ENCODE measurements at regions not wholly inside any gene's neighbourhood (a gene's known extent, or its start where the extent isn't known, plus 50 kb on each side); places are given as distances from the start of the nearest gene placed in this dataset.

GRCh38 chr16:51573191-51573590, 422.1 kb upstream of the SALL1 start:
- Mint-ChIP-seq H3K4me1 (no peaks in the 10 kb centered on the region), H3K4me3 (no peak overlapping the region), H3K27ac (no peak overlapping the region), H3K36me3 (no peaks in the 10 kb centered on the region), H3K9me3 (peaks cover 5% of the 10 kb centered on the region)
- no peak for DNase-seq (ENCODE audit: low spot score in 2 of 2)
- ATAC-seq = no peak

GRCh38 chr16:51569203-51569931, 418.3 kb upstream of the SALL1 start:
- H3K27ac Mint-ChIP-seq = no peak overlapping the region
- H3K4me3 Mint-ChIP-seq = no peak overlapping the region
- no peaks in the 10 kb centered on the region for H3K4me1 Mint-ChIP-seq
- no peak for DNase-seq (ENCODE audit: low spot score in 2 of 2)
- H3K9me3 Mint-ChIP-seq = peaks cover 9% of the 10 kb centered on the region
- H3K36me3 Mint-ChIP-seq = no peaks in the 10 kb centered on the region
- ATAC-seq = no peak

- Mint-ChIP-seq H3K9me3 (peaks cover 9% of the 10 kb centered on the region), H3K4me1 (no peaks in the 10 kb centered on the region), H3K4me3 (no peak overlapping the region), H3K36me3 (no peaks in the 10 kb centered on the region), H3K27ac (no peak overlapping the region)
- DNase-seq (ENCODE audit: low spot score in 2 of 2) = no peak
- ATAC-seq = no peak
These were observed 416.8 kb upstream of the SALL1 start for GRCh38 chr16:51567911-51568310.

DNA sequence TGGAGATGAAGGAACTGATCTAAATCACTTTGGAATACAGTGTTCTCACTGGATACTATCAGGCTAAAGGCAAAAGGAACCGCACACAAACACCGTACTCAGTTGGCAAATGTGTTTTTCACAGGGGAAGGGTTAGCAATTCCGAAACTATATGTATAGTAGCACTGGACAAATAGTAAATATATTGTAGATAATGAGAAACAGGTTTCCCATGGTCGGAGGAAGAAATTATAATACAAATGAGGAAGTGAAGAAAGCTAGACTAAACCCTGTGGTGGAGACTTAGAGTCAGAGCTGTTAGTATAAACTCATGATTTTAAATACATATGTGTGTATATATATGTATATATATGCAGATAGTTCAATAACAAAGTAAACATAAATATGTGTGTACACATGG, 414.1 kb upstream of the SALL1 start:
- ATAC-seq (no peak), DNase-seq (ENCODE audit: low spot score in 2 of 2) (no peak)
- Mint-ChIP-seq H3K27ac (no peak overlapping the region), H3K9me3 (peaks cover 13% of the 10 kb centered on the region), H3K36me3 (no peaks in the 10 kb centered on the region), H3K4me1 (no peaks in the 10 kb centered on the region), H3K4me3 (no peak overlapping the region)

DNA sequence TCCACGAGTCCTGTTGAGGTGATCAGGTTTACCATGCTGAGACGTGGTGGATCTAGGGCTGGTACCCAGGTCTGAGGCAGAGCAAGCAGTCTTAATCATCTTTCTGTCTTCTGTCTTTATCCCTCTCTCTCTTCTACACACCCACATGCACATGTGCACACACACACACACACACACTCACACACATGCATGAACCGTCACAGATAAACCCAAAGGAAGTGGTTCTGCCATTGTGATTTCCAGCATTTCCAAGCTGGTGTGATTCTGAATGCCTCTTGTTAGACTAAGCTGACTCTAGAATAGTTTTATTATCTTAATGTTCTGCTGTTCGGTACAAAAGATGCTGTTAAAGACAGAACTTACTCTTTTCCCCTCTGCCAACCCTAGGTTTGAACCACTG, 411.8 kb upstream of the SALL1 start:
- DNase-seq (ENCODE audit: low spot score in 2 of 2) (no peak), ATAC-seq (no peak)
- no peaks in the 10 kb centered on the region for H3K36me3 Mint-ChIP-seq
- no peaks in the 10 kb centered on the region for H3K4me1 Mint-ChIP-seq
- peaks cover 21% of the 10 kb centered on the region for H3K9me3 Mint-ChIP-seq
- H3K27ac Mint-ChIP-seq = no peak overlapping the region
- H3K4me3 Mint-ChIP-seq = no peak overlapping the region

DNA sequence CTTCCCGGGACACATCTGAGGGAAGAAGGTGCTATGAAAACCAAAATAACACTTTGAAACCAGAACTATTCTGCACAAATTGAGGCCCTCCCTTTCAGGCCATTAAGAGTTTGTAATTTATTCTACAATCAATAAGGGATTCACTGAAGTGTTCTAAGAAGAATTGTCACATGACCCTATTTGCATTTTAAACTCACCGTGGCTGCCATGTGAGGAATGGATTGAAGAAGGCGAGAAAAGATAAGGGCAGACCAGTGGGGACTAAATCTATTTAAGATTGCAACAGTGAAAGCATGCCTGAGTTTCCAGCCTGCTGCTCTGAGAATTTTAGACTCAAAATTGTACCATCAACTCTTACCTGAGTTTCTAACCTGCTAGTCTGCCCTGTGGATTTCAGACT, 408.8 kb upstream of the SALL1 start:
- no peaks in the 10 kb centered on the region for H3K36me3 Mint-ChIP-seq
- DNase-seq (ENCODE audit: low spot score in 2 of 2) = no peak
- no peaks in the 10 kb centered on the region for H3K4me1 Mint-ChIP-seq
- ATAC-seq = no peak
- H3K27ac Mint-ChIP-seq = no peak overlapping the region
- no peak overlapping the region for H3K4me3 Mint-ChIP-seq
- peaks cover 19% of the 10 kb centered on the region for H3K9me3 Mint-ChIP-seq

DNA sequence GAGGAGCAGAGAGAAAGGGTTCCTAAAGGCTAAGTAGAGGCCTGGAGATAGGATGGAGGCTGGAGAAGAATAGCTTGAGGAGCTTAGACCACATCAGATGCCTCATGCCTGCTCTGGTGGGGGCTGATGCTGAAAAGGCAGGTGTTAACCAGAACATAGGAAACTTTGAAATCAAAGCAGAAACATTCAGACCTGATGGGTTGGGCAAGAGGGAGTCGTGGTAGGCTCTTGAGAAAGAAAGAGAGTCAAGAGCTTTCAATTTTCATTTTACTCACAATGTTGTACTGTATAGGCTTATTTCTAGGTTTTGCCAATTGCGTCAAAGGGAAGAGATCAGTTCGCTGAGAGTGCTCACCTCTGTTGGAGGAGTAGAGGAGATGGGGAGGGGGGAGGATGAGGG, 406.6 kb upstream of the SALL1 start:
- DNase-seq (ENCODE audit: low spot score in 2 of 2) (no peak), ATAC-seq (no peak)
- no peaks in the 10 kb centered on the region for H3K36me3 Mint-ChIP-seq
- H3K27ac Mint-ChIP-seq = no peak overlapping the region
- H3K4me1 Mint-ChIP-seq = no peaks in the 10 kb centered on the region
- peaks cover 22% of the 10 kb centered on the region for H3K9me3 Mint-ChIP-seq
- H3K4me3 Mint-ChIP-seq = no peak overlapping the region

- Mint-ChIP-seq H3K27ac (no peak overlapping the region), H3K9me3 (peaks cover 22% of the 10 kb centered on the region), H3K4me1 (no peaks in the 10 kb centered on the region), H3K36me3 (no peaks in the 10 kb centered on the region), H3K4me3 (no peak overlapping the region)
- ATAC-seq = no peak
- no peak for DNase-seq (ENCODE audit: low spot score in 2 of 2)
These were observed 405.7 kb upstream of the SALL1 start for GRCh38 chr16:51556694-51557340.

- H3K27ac Mint-ChIP-seq = no peak overlapping the region
- no peaks in the 10 kb centered on the region for H3K4me1 Mint-ChIP-seq
- no peak for ATAC-seq
- no peak overlapping the region for H3K4me3 Mint-ChIP-seq
- no peaks in the 10 kb centered on the region for H3K36me3 Mint-ChIP-seq
- no peak for DNase-seq (ENCODE audit: low spot score in 2 of 2)
- peaks cover 24% of the 10 kb centered on the region for H3K9me3 Mint-ChIP-seq
These were observed 402.8 kb upstream of the SALL1 start for GRCh38 chr16:51553910-51554309.

DNA sequence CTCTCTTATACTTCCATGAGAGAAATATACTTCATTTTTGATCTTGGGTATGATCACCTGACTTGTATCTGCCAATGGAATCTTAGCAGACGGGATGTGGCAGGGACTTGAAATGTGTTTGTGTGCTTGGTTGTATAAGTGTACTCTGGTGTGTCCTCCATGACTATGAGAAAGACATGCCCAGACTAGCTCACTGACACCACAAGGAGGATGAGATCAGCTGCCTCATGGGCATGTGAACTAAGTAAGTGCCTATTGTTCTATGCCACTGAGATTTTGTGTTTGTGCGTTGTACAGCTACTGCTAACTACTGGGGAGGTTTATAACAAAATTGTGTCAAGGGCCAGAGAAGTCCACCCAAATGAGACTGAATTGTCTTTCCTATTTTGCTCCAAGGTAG, 402.2 kb upstream of the SALL1 start:
- H3K36me3 Mint-ChIP-seq = no peaks in the 10 kb centered on the region
- H3K9me3 Mint-ChIP-seq = peaks cover 24% of the 10 kb centered on the region
- no peak for ATAC-seq
- H3K4me1 Mint-ChIP-seq = no peaks in the 10 kb centered on the region
- DNase-seq (ENCODE audit: low spot score in 2 of 2) = no peak
- no peak overlapping the region for H3K27ac Mint-ChIP-seq
- no peak overlapping the region for H3K4me3 Mint-ChIP-seq

DNA sequence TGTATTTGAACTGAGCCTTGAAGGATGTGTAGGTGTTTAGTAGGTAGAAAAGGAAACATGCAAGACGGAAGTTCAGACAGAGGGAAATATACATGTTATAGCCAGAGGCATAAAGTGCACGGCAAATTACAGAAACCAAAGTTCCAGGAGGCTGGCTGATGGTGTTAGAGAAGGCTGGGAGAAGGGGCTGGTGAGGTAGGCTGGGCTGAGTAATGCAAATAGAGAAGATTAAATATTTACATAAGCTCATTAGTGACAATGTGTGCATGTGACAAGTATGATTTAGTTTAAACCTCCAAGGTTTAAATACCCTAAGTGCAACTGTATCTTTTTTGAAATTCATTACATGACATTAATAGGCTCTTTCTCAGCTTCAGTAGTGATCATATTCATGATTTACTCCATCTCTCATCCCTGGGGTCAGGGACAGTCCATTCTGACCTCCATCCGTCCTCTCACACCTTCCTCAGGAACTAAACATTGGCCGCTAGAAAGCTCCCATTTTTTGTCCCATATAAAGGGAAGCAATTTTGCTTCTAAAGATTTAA, 399.8 kb upstream of the SALL1 start:
- DNase-seq (ENCODE audit: low spot score in 2 of 2) = no peak
- Mint-ChIP-seq H3K4me3 (no peak overlapping the region), H3K9me3 (peaks cover 15% of the 10 kb centered on the region), H3K4me1 (no peaks in the 10 kb centered on the region), H3K36me3 (no peaks in the 10 kb centered on the region), H3K27ac (no peak overlapping the region)
- no peak for ATAC-seq

GRCh38 chr16:51549836-51550235, 398.8 kb upstream of the SALL1 start:
- Mint-ChIP-seq H3K36me3 (no peaks in the 10 kb centered on the region), H3K9me3 (peaks cover 15% of the 10 kb centered on the region), H3K4me3 (no peak overlapping the region), H3K4me1 (no peaks in the 10 kb centered on the region), H3K27ac (no peak overlapping the region)
- DNase-seq (ENCODE audit: low spot score in 2 of 2) (no peak), ATAC-seq (no peak)

GRCh38 chr16:51545951-51546350, 394.9 kb upstream of the SALL1 start:
- Mint-ChIP-seq H3K36me3 (no peaks in the 10 kb centered on the region), H3K4me3 (no peak overlapping the region), H3K4me1 (no peaks in the 10 kb centered on the region), H3K9me3 (peaks cover 10% of the 10 kb centered on the region), H3K27ac (no peak overlapping the region)
- DNase-seq (ENCODE audit: low spot score in 2 of 2) (no peak), ATAC-seq (no peak)

DNA sequence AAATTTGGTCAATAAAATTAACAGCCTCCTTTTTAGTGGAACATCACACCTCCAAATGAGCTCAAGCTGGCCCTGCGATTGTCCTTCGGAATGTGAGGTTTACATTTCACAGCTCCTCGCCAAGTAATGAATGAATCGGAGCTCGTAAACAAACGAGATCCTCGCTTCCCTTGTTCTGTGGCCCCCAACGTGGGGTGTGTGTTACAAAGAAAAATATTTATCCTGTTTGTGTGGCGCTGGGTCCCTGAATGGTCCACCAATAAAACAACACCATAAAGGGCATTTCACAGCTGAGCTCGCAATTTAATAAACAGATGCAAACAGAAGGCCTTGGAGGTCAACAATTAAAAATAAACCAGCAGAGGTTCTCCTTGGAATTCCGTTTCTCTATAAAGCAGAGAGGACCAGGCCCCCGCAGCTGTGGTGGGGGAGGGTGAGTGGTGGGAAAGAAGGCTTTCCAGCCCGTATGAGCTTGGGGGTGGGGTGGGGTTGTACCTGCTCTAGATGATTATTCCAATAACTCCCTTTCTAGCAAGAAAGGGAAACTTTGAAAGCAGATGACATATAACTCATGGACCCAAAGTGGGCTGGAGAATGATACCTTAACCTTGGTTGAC, 393.9 kb upstream of the SALL1 start:
- Mint-ChIP-seq H3K4me3 (no peak overlapping the region), H3K27ac (no peak overlapping the region), H3K9me3 (peaks cover 5% of the 10 kb centered on the region), H3K4me1 (no peaks in the 10 kb centered on the region), H3K36me3 (no peaks in the 10 kb centered on the region)
- ATAC-seq = no peak
- no peak for DNase-seq (ENCODE audit: low spot score in 2 of 2)

DNA sequence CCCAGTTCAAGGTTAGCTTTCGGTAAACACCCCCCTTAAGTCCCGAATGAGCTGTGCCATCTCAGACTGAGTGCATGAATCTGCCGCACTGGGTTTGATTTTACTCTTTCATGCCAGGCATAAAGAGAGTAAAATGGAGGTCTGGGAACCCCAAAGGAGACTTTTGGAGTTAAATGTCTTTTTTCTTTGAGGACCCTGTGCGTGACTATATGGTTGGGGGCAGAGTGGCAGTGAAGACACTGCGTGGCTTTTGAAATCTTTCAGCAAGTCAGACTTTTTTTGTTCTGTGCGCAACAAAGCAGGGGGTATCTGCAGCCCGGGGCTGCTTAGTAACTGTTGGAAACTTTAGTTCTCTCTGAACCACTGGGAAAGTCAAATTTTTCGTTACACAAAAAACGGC, 392.9 kb upstream of the SALL1 start:
- H3K4me1 Mint-ChIP-seq = no peaks in the 10 kb centered on the region
- H3K36me3 Mint-ChIP-seq = no peaks in the 10 kb centered on the region
- H3K27ac Mint-ChIP-seq = no peak overlapping the region
- no peak overlapping the region for H3K4me3 Mint-ChIP-seq
- H3K9me3 Mint-ChIP-seq = peaks cover under 1% of the 10 kb centered on the region
- ATAC-seq = no peak
- no peak for DNase-seq (ENCODE audit: low spot score in 2 of 2)

Measured in stimulated activated effector memory CD8-positive, alpha-beta T cell treated with anti-CD3 and anti-CD28 coated beads, Interleukin-12 subunit alpha, Interleukin-12 subunit beta, amount 100 ng/mL, for 72 hours (primary cell).